IMR-90 (cell line): ENCODE measurements at regions not wholly inside any gene's neighbourhood (a gene's known extent, or its start where the extent isn't known, plus 50 kb on each side); places are given as distances from the start of the nearest gene placed in this dataset.

Source experiments
- ATAC-seq: fragments of 200-7000 bp; cut with Tn5 transposase; 2 replicates; pipeline ENCODE4 v1.9.1; 2020; ENCODE audit warnings: low read depth, mild to moderate bottlenecking, moderate library complexity
- BruUV-seq: library from RNA; stranded (reverse); fragments of 400-500 nt; replicated peaks from 2 replicates; lab custom pipeline; 2021; lab: Mats Ljungman, UMichigan
- CTCF ChIA-PET: fragments of 300-600 bp; formaldehyde crosslinking; extraction: SDS; loops from one replicate; lab custom pipeline; 2021; ENCODE audit warnings: antibody characterized with exemption; lab: Yijun Ruan, JAX
- POLR2A ChIA-PET: fragments of 300-600 bp; sonication (Branson Sonifier 250); formaldehyde crosslinking; loops from one replicate; lab custom pipeline; 2022; ENCODE audit warnings: antibody characterized with exemption; ENCODE audit not compliant: unreplicated experiment; lab: Charles Lee
- DNase-seq: peaks from one replicate; pipeline ENCODE4 v3.0.0; 2013
- H2AFZ ChIP-seq: replicated peaks from 2 replicates; pipeline ENCODE3; 2013; ENCODE audit warnings: low read length, mild to moderate bottlenecking; ENCODE audit not compliant: poor library complexity
- H2AK5ac ChIP-seq: 2 replicates; pipeline ENCODE4 v1.6.1; 2013; ENCODE audit warnings: low read depth, low read length, inconsistent platforms
- H2AK9ac ChIP-seq: replicated peaks from 2 replicates; pipeline ENCODE3; 2013; ENCODE audit warnings: mild to moderate bottlenecking, low read depth, low read length, moderate library complexity; ENCODE audit not compliant: poor library complexity
- H2BK120ac ChIP-seq: 2 replicates; pipeline ENCODE4 v1.6.1; 2013; ENCODE audit warnings: low read depth, low read length, inconsistent platforms
- H2BK15ac ChIP-seq: 3 replicates; pipeline ENCODE4 v1.6.1; 2013; ENCODE audit warnings: low read depth, low read length, inconsistent platforms
- H2BK20ac ChIP-seq: 2 replicates; pipeline ENCODE4 v1.6.1; 2013; ENCODE audit warnings: low read depth, mild to moderate bottlenecking, inconsistent platforms, low read length, moderate library complexity
- H2BK5ac ChIP-seq: 2 replicates; pipeline ENCODE4 v1.6.1; 2013; ENCODE audit warnings: mild to moderate bottlenecking, low read depth, low read length, inconsistent platforms; ENCODE audit not compliant: poor library complexity, severe bottlenecking
- H3K14ac ChIP-seq: replicated peaks from 2 replicates; pipeline ENCODE4 v1.6.1; 2013; ENCODE audit warnings: low read depth, low read length, inconsistent platforms
- H3K18ac ChIP-seq: 2 replicates; pipeline ENCODE4 v1.6.1; 2013; ENCODE audit warnings: low read depth, low read length, control low read depth
- H3K23ac ChIP-seq: 2 replicates; pipeline ENCODE4 v1.6.1; 2013; ENCODE audit warnings: low read depth, low read length, inconsistent platforms
- H3K27ac ChIP-seq: 2 replicates; pipeline ENCODE4 v1.5.1; 2013; ENCODE audit warnings: mild to moderate bottlenecking, control low read depth, low read length; ENCODE audit not compliant: insufficient read depth
- H3K27me3 ChIP-seq: 2 replicates; pipeline ENCODE4 v1.6.1; 2013; ENCODE audit warnings: low read length; ENCODE audit not compliant: control insufficient read depth, insufficient read depth
- H3K36me3 ChIP-seq: 2 replicates; pipeline ENCODE4 v1.6.1; 2013; ENCODE audit warnings: low read length, mixed read lengths; ENCODE audit not compliant: control insufficient read depth, insufficient read depth
- H3K4ac ChIP-seq: 2 replicates; pipeline ENCODE4 v1.6.1; 2013; ENCODE audit warnings: low read depth, low read length, inconsistent platforms
- H3K4me1 ChIP-seq: 2 replicates; pipeline ENCODE4 v1.6.1; 2013; ENCODE audit warnings: low read length, mixed read lengths; ENCODE audit not compliant: control insufficient read depth, insufficient read depth
- H3K4me2 ChIP-seq: 2 replicates; pipeline ENCODE4 v1.6.1; 2013; ENCODE audit warnings: low read depth, mild to moderate bottlenecking, control low read depth, low read length, moderate library complexity
- H3K4me3 ChIP-seq: 2 replicates; pipeline ENCODE4 v1.5.1; 2013; ENCODE audit warnings: low read depth, mild to moderate bottlenecking, control low read depth, low read length, moderate library complexity; ENCODE audit not compliant: insufficient read depth
- H3K56ac ChIP-seq: 2 replicates; pipeline ENCODE4 v1.6.1; 2013; ENCODE audit warnings: low read length, inconsistent platforms; ENCODE audit not compliant: insufficient read depth; ENCODE audit errors: extremely low read depth
- H3K79me1 ChIP-seq, 2 experiments: 2 replicates each; pipeline ENCODE4 v1.6.1; 2013; ENCODE audit warnings: low read length in 2 of 2, inconsistent platforms in 1 of 2, low read depth in 1 of 2
- H3K9ac ChIP-seq: 2 replicates; pipeline ENCODE4 v1.6.1; 2013; ENCODE audit warnings: low read depth, low read length, control low read depth
- H3K9me1 ChIP-seq: 2 replicates; pipeline ENCODE4 v1.6.1; 2013; ENCODE audit warnings: low read length, inconsistent platforms; ENCODE audit not compliant: insufficient read depth
- H3K9me3 ChIP-seq: 2 replicates; pipeline ENCODE4 v1.6.1; 2013; ENCODE audit warnings: low read length; ENCODE audit not compliant: control insufficient read depth, insufficient read depth
- H4K20me1 ChIP-seq: 2 replicates; pipeline ENCODE4 v1.6.1; 2013; ENCODE audit warnings: low read length, inconsistent platforms; ENCODE audit not compliant: insufficient read depth
- H4K5ac ChIP-seq: 2 replicates; pipeline ENCODE4 v1.6.1; 2013; ENCODE audit warnings: mild to moderate bottlenecking, low read depth, low read length, control low read depth
- H4K8ac ChIP-seq, 2 experiments: 2 replicates each; pipeline ENCODE4 v1.6.1; 2013; ENCODE audit warnings: low read depth in 2 of 2, low read length in 2 of 2, control low read depth in 1 of 2, inconsistent platforms in 1 of 2
- H4K91ac ChIP-seq: 2 replicates; pipeline ENCODE4 v1.6.1; 2013; ENCODE audit warnings: low read depth, low read length, inconsistent platforms; ENCODE audit not compliant: insufficient read depth
- BHLHE40 ChIP-seq: fragments of 150-350 bp; IDR thresholded peaks from 2 replicates; pipeline ENCODE4 v1.6.1; 2016; ENCODE audit warnings: mild to moderate bottlenecking, low read depth, low read length
- CEBPB ChIP-seq: IDR thresholded peaks from 2 replicates; pipeline ENCODE4 v1.6.1; 2012; ENCODE audit warnings: low read depth, low read length, improper control_type of control experiment
- CHD1 ChIP-seq: IDR thresholded peaks from 2 replicates; pipeline ENCODE4 v1.6.1; 2012; ENCODE audit warnings: low read depth, low read length, improper control_type of control experiment
- CTCF ChIP-seq: conservative IDR thresholded peaks from 2 replicates; pipeline ENCODE4 v1.5.1; 2012; ENCODE audit warnings: mild to moderate bottlenecking, low read depth, low read length, improper control_type of control experiment
- MAZ ChIP-seq: IDR thresholded peaks from 2 replicates; pipeline ENCODE4 v1.6.1; 2012; ENCODE audit warnings: low read depth, mild to moderate bottlenecking, low read length, improper control_type of control experiment, moderate library complexity, borderline replicate concordance
- POLR2A ChIP-seq: IDR thresholded peaks from 2 replicates; pipeline ENCODE4 v1.6.1; 2012; ENCODE audit warnings: mild to moderate bottlenecking, low read depth, low read length
- RAD21 ChIP-seq: IDR thresholded peaks from 2 replicates; pipeline ENCODE4 v1.6.1; 2012; ENCODE audit warnings: low read length, improper control_type of control experiment
- RCOR1 ChIP-seq: IDR thresholded peaks from 2 replicates; pipeline ENCODE4 v1.6.1; 2012; ENCODE audit warnings: mild to moderate bottlenecking, low read length, improper control_type of control experiment; ENCODE audit not compliant: insufficient replicate concordance
- RFX5 ChIP-seq: IDR thresholded peaks from 2 replicates; pipeline ENCODE4 v1.8.0; 2012; ENCODE audit warnings: low read depth, mild to moderate bottlenecking, low read length, moderate library complexity
- SMC3 ChIP-seq: fragments of 150-350 bp; IDR thresholded peaks from 2 replicates; pipeline ENCODE4 v1.6.1; 2016; ENCODE audit warnings: low read depth, mild to moderate bottlenecking, antibody characterized with exemption, low read length, moderate library complexity
- WGBS, 2 experiments: methylation state at CpG; one replicate each; pipeline versions ENCODE4 v1.1.5 to v1.1.7; 2013; ENCODE audit warnings: missing lambda C conversion rate in 2 of 2; ENCODE audit not compliant: insufficient read length in 1 of 2; ENCODE audit errors: extremely low coverage in 2 of 2; 5-methylcytosine and 5-hydroxymethylcytosine counted together
- dilution Hi-C: fragments of 300-500 bp; cut with HindIII; formaldehyde crosslinking; loops from one replicate; pipeline ENCODE4 v1.14.3; 2018; ENCODE audit warnings: low sequenced_read_pairs; ENCODE audit not compliant: unreplicated experiment
- in situ Hi-C: fragments of 300-500 bp; cut with MboI; formaldehyde crosslinking; loops from 3 replicates; pipeline ENCODE4 v1.14.3; 2019; ENCODE audit warnings: low sequenced_read_pairs, inconsistent platforms, mixed read lengths
- intact Hi-C: fragments of 100-400 bp; cut with micrococcal nuclease; formaldehyde crosslinking; loops from 2 replicates; pipeline ENCODE4 v1.10.0; 2022

GRCh38 chr9:1839909-1840308, 175.2 kb upstream of the SMARCA2 start:
- in situ Hi-C loops: no loop called here
- intact Hi-C loops: no loop called here
- Histone ChIP-seq H2BK120ac (no peak overlapping the region), H3K4me1 (no peaks in the 10 kb centered on the region), H3K27ac (no peak overlapping the region), H4K91ac (no peak overlapping the region), H3K9ac (no peak overlapping the region), H2BK20ac (no peak overlapping the region), H3K4me3 (no peak overlapping the region), H3K18ac (no peak overlapping the region), H2BK5ac (no peak overlapping the region), H3K56ac (no peak overlapping the region), H4K8ac (no peak overlapping the region), H4K5ac (no peak overlapping the region), H3K4me2 (no peak overlapping the region), H3K9me3 (peaks cover 5% of the 10 kb centered on the region), H3K27me3 (no peaks in the 10 kb centered on the region), H2AK9ac (no peak overlapping the region), H2BK15ac (no peak overlapping the region), H3K79me1 (no peaks in the 10 kb centered on the region), H3K9me1 (no peaks in the 10 kb centered on the region), H4K20me1 (no peaks in the 10 kb centered on the region), H3K36me3 (no peaks in the 10 kb centered on the region), H2AK5ac (no peak overlapping the region), H3K23ac (no peak overlapping the region), H3K4ac (no peak overlapping the region), H3K14ac (no peak overlapping the region), H2AFZ (no peak overlapping the region)
- dilution Hi-C loops: no loop called here
- ChIA-PET POLR2A (no interaction called here), CTCF (no interaction called here)
- no TSS peak for BruUV-seq
- ATAC-seq (no peak), DNase-seq (no peak)
- WGBS, 2 experiments: no CpG with 5 or more reads among the region's 6 CpGs
- TF ChIP-seq RFX5: no peak
- no peak for TF ChIP-seq CHD1
- no peak for TF ChIP-seq RAD21
- no peak for TF ChIP-seq MAZ
- no peak for TF ChIP-seq POLR2A
- no peak for TF ChIP-seq SMC3
- no peak for TF ChIP-seq CEBPB
- TF ChIP-seq CTCF: no peak
- no peak for TF ChIP-seq BHLHE40
- no peak for TF ChIP-seq RCOR1
